Fibroblast of gingiva (primary cell): ENCODE measurements at regions not wholly inside any gene's neighbourhood (a gene's known extent, or its start where the extent isn't known, plus 50 kb on each side); places are given as distances from the start of the nearest gene placed in this dataset.

Experiments
- DNase-seq: peaks from one replicate; pipeline ENCODE4 v3.0.0-alpha.2; 2011; ENCODE audit warnings: low read depth

DNA sequence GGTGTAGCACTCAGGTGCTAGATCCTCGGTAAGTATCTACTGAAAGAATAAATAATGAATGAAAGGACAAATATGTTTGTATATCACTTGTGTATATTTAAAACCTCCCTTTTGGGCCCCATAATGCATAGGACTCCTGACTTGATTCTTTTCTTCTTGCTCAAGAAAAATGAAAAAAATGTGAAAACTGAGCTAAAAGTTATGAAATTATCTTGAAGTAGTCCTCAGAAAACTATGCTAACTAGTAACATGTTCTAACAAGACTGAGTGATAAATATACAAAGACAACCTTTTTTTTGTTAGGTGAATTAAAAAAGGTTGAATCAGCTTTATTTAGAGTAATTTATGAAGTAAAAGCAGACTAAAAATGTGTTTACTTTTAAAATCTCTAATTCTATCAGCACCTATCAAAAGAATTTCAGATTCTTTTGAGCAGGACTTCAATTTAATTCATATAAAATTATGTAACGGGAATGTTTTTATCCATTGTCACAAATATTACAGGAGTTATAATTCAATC lies 247.8 kb upstream of the JAG1 start:
- peak; percentile 51 for DNase-seq

DNA sequence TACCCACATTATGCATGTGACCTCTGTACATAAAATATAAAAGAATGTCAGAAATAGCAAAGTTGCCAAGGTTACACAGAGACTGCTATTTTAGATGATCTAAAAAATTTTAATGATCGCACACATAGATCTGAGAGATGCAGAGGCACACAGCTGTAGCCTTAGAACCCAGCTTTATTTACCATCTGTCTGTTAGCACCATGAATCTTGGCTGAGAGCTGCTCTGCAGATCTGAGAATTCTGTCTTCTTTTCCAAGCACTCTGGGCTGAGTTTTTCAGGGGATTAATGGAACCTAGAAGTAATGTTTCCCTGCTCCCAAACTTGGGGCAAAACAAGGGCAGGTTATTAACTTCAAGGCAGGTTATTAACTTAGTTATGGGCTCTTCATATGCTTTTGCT lies 248.7 kb upstream of the JAG1 start:
- DNase-seq: no peak

DNA sequence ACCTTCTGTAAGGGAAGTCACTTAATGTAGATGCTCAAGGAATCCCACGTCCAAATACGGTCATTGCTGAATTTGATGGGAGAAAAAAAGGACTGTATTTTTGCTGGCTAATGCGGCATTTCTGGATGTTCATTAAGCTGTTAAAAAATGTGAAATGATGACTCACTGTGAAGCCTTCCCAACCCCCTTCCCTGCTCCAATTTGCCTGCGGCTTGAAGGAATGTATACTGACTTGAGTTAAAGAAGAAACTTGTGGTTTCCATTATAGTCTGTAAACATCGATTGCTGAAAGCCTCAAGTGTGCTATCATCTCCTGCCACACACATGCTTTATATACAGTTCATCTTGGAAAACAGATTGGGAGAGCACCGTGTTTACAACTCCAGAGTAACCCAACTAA lies 249.1 kb upstream of the JAG1 start:
- DNase-seq: peak; percentile 90

DNA sequence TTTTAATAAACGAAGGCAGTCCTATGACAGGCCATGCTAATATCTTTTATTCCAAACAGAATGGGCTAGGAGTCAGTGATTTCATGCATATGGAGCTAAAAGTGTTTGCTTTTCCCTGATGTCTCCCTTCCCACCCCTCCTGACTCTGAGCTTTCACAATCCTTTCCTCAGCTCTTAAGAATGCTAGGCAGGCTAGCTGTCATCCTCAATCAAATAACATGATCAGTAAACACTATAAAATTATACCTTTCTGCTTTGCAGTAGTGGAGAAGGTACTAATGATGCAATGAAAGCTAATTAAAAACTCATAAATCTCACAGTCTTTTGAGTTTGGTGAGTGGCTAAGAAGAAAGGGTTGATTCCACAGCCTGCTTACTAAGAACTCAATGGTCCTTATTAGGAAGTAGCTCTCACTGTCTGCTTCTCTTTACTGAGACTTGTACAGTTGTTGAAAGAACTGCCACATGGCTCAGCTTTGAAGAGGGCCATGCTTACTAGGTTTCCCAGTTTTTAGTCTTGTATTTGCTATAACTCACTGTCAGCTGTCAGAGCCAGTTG lies 250.9 kb upstream of the JAG1 start:
- DNase-seq: peak; percentile 86

DNA sequence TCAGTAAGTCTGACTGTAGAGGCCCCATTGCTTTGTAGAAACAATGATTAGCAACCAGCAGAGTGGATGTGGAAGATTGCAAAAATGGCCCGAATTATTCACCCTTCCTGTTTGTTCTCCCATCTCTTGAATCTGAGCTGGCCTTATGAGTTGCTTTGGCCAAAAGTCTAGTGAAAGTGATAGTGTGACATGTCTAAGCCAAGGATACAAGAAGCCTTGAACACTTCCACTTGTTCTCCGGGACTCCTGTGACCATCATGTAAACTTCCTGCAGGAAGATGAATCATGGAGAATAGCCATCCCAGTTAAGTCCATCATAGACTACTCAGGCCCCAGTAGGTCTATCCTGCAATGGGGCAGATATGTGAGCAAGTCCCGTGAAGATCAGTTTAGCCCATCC lies 252.0 kb upstream of the JAG1 start:
- no peak for DNase-seq

DNA sequence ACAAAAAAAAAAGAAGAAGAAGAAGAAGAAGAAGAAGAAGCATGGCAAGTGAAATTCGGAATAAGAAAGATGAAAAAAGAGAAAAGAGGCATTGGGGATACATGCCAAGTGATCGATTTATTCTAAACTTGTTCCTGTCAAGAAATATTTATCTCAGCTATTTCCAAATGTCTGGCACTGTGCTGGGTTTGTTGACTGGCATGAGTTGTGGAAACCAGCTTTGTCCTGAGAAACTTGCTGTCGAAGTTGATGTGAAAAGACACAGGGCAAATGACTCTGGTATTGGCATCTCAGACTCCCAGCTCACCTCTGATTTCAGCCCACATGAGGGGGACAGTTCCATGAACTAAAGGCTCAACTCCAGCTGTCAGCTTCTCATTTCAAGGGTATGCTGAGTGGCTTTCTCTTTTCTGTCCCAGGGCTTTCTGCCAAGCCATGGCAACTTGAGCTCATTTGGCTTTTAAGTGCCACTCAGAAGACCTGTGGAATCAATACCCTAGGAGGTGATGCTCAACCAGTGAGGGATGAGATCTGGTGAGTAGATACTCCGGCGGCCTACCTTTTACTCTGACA lies 253.3 kb upstream of the JAG1 start:
- no peak for DNase-seq

DNA sequence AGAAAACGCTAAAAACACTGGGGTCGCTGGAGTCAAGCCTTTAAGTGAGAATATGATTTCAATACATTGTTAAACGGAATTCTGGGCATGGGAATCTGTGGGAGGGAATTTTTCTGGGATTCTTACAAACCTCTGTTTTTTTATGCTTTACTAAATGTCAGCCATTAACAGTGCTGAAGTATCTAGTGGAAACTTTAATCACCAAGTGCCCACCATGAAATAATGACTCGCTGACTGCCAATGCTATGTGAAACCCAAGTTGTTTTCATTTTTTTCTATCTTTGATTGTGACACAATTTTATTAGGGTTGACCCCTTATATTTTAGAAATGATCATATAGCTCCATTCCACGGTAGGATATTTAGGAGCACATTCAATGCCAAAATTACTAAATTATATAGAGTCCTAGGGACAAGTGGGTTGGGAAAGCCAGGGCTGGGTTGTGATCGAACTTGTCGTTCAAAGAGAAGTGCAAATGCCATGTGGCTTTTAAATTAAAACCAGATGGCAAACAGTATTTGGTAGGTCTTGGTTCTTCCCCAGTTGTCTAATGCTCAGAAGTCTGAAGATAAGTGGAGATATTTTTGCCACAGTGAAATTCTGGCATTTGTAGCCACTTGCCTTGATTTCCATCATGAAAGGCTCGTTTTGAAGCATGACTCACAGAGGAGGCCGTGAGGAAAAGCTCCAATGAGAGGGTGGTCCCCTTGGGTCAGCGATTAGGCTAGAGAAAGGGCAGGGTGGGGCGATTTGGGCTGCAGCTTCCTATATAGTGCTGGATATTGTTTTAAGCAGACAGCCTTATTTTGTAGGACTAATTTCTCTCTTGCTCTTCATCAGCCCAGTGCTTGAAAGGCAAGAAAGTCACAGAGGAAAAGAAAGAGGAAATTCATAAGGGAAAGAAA lies 254.4 kb upstream of the JAG1 start:
- DNase-seq: no peak

DNA sequence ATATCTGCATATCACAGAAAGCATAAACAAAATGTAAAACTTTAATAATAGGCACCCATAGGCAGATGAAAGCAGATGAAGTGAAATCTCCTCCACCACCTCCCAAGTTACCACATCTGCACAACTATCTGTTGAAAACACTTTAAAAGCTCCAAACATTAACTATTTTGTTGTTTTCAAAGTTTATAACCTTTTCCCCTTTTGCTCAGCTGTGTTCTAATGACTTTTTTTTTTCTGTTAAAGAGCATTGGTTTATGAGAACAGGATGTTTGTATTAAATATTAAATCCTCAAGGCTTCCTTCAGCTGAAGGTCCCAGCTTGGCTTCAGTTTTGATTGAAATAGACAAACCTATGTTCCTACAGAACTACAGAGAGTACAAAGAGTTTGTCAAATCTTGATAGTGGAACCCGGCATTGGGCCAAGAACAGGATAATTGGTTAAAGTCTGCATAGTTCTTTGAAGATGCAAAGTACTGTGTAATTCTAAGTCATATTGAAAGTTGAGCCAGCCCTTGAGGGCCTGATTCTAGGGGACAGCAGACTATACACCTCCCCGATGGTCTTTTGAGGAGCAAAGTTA lies 255.1 kb upstream of the JAG1 start:
- DNase-seq: no peak

DNA sequence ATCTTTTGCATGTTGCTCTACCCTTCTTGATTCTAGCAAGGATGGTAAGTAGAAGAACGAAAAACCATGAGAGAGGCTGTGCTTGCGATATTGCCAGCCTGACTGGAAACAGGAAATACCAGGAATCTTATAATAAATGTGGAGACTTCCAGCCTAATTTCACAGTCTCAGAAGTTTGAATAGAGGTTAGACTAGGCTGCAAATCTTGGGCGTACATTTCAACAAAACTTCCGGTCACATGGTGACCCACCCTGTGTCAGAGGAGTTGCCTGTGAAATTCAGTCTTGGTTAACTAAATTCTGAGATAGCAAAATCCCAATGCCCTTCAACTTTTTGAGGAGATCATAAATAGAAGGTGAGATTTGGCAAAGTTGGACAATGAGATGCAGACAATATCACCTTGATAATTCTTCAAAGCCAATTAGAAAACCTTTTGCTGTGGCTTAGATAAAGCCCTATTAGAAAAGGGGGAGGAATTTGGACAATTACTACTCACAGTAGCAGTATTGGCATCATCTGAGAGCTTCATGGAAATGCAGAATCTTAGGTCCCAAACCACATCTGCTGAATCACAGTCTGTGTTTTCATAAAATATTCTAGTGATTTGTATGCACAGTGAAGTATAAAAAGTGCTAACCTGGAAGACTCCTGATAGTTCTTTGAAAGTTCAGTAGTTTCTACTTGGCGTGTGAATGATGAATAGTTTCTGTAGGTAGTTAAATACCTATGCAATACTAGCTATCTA lies 262.0 kb upstream of the JAG1 start:
- no peak for DNase-seq

DNA sequence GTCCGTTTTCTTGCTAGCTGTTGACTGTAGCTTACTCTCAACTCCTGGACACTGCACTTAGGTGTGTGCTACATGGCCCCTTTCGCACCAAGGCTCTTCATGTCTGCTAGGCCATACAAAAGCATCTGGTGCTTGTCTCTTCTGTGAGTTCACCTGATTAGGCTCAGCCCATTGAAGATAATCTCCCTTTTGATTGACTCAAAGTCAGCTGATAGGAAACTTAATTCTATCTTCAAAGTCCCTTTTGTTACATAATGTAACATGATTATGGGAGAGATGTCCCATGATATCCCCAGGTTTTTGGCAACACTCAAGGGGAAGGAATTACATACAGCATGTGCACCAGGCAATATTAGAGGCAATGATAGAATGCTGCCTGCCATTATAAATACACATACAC lies 263.0 kb upstream of the JAG1 start:
- no peak for DNase-seq

DNA sequence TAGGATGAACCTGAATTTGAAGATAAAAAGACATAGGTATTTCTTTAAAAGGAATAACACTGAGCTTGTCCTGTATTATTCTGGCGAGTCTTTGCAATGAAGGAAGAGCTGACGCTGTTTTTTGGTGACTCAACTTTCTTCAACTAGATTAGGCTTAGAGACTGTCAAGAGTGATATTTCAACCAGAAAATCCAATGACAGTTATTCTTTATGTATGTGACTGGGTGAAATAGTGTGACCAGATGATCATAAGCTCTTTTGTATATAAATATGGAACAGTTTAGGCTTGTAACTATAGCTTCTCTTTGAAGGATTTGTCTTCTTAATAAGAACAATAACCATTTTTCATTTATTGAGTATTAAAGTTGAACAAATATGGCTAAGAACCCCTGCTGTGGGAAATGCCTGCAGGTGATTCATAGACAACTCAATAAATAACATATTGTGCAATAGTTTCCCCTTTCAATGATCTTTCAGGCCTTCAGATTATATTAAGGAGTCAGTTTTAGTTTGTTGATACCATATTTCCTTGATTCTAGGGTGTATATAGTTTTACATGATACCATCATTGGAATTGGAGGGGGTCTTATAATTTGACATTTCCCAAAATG lies 265.6 kb upstream of the JAG1 start:
- no peak for DNase-seq

DNA sequence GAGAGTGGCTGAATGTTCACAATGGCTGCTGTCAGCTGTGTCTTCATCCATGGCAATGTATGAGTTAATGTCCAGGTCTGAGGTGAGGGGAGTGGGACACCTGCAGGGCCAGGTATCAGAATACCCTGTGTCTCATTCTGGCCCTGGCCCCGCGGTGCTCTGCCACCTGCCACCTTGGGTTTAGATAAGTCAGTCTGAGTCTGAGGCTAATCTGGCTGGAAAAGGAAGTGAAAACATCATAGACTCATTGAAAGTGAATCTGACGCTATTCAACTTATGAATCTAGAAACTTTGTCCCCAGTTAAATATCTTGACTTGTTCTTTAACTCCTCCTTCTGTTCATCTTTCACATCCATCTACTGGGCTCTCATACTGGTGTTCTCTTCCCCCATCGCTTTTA lies 267.1 kb upstream of the JAG1 start:
- DNase-seq: no peak

DNA sequence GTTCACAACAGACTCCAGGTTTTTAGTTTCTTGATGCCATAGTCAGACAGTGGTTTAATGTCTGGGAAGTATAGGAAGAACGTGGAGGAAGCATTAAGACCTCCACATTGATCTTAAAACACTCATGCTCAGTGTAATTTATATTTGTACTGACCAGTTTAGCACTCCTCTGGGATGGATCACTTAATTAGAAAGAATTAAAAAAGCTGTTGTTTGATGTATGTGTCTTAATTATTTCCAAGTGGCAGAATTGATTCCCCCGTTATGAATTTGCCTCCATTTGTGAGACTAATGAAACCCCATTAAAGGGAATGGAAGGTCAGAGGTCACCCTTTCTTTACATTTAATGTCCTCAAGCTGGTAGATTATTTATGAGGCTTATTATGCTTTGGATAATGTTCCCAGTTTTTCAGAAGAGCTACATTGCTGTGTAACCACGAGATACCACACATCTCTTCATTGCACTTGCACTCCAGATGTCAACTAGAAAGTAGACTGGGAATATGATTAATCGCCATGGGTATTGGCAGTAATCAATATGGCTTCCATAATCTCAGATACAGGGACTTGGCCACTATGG lies 270.0 kb upstream of the JAG1 start:
- no peak for DNase-seq

DNA sequence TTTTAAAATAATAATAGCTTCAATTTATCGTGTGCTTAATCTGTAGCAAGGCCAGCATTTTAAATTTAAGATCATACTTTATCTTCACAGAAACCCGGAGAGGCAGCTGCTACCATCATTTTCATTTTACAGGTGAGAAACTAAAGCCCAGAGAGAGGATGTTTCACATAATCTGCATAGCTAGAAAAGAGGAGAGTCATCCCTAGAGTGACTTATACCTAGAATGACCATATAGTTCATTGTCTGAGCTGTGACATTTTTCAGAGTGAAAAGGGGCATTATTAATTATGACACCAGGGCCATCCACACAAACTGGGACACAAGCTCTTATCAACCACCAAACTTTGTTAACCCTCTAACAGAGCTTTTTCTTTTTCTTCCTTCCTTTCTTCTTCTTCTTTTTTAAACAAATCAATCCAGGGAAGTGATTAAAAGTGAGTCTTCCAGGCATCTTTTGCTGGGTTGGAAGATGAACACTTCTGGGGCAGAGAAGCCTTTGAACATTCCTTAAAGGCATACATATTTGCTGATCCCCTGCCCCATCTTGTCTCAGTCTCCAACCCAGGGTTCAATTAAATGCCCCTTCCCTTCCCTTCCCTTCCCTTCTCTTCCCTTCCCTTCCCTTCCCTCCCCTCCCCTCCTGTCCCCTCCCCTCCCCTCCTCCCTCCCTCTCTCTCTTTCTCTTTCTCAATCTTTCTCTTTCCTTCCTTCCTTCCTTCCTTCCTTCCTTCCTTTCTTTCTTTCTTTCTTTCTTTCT lies 272.5 kb upstream of the JAG1 start:
- no peak for DNase-seq

DNA sequence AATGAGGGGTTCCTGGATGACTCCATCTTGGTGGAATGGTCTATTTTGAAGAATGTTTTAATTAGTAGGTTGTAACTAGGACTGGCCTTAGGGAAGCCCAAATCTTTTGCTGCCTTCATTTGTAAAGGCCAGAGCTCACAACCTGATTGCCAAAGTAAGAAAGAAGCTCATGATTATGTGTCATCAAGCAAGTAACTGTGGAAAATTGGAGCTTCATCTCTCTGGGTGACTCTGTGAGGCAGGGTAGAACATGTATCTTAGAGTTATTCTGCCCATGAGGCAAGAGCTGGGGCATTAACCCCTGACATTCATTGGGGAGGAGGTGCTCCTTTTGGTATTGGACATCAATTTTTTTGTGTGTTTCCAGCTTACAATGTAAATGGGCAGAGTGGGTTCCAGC lies 273.9 kb upstream of the JAG1 start:
- no peak for DNase-seq

DNA sequence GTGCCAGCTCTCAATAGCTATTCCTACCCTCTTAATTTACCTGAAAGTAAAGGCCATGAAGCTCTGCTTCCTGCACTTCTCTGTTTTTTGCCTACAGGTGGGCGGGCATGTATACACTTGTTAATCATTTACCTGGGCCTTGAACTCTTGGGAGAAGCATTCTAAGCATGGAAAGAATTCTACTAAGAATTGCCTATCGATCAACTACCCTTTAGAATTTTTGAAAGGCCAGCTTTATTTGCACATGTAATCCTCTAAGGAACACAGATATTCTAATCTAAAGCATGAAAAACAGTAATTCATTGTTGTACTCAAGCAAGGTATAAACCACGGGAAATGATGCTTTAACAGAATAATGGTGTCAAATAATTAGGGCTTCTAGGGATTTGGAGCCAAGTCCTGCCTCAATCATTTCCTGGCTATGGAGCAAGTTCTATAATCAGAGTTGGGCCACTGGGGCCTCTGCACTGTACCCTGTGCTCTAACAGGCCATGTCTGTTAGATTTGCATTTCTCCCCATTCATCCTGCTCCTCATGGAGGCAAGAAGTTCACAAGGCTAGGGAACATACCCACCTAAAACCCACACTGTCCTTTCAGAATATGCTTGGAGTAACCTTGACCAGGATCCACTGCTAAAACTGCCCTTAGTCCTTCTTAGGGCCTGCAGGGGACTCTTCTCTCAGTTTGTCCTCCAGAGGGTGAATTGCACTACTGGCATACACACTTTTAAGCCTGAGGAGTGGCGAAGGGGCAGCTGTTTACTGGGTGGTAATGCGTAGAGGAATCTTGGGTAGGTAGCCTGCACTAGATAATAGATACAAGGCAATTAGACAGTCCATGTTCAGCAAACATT lies 276.4 kb upstream of the JAG1 start:
- no peak for DNase-seq

DNA sequence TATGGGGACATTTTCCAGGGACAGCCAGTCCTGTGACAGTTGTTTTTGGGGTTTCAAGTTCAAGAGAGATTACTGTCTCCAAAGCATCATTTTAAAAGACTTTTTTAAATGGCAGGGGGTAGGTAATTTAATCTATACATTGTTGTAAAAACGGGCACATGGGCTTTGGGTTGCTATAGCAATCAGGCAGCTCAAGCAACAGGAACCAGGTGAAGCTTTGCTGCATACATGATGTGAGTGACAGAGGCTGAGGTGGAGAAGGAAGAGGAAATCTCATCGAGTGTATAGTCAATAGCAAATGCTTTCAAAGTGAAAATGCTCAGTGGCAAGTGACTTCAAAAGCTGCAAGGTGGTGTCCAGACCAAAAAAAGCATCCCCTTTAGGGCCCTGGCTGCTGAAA lies 277.4 kb upstream of the JAG1 start:
- no peak for DNase-seq

DNA sequence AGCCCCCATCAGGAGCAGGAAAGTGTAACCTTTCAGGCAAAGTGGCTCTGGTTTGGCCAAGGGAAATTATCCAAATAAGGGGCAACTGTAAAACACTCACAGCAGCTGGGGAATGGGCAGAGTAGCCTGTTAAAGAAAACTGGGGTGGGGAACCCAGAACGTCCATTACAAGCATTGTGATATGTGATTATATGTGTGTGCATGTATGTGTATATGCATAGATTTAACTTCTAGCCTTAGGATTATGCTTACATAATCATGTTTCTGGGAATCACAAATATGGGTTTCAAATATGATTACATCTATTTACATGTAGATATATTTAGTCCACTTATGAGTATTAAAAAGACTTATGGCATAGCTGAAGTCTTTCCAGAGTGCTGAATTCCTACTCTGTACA lies 278.1 kb upstream of the JAG1 start:
- DNase-seq: no peak

DNA sequence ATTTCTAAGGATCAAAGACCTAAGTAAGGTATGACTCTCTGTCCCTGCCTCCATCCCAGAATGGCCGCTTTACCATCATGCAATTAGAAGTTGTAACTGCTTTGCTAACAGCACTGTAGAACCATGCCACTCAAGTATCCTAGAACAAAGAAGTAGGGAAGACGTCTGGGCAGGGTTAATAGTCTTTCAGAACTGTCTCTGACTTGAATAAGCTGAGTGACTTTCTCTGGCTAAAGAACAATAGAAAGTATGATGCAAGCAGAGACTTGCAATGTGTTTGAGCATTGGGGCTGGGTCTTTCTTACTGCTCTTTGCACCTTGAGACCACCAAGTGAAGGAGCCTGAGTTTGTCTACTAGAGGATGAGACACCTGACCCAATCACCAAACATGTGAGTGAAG lies 279.6 kb upstream of the JAG1 start:
- no peak for DNase-seq
